Endodermal cell (in vitro differentiated cells): ENCODE measurements at regions not wholly inside any gene's neighbourhood (a gene's known extent, or its start where the extent isn't known, plus 50 kb on each side); places are given as distances from the start of the nearest gene placed in this dataset.

Experiments
- DNase-seq: peaks from one replicate; pipeline ENCODE4 v3.0.0-alpha.2; 2017
- H3K27ac ChIP-seq: 2 replicates; pipeline ENCODE4 v1.5.1; 2013; ENCODE audit warnings: mild to moderate bottlenecking, low read depth, low read length, moderate library complexity
- H3K27me3 ChIP-seq: 2 replicates; pipeline ENCODE4 v1.6.1; 2013; ENCODE audit warnings: mild to moderate bottlenecking, low read length, moderate library complexity; ENCODE audit not compliant: insufficient read depth, control insufficient read depth, poor library complexity, severe bottlenecking
- H3K36me3 ChIP-seq: 2 replicates; pipeline ENCODE4 v1.7.0; 2013; ENCODE audit warnings: mild to moderate bottlenecking, low read length, moderate library complexity; ENCODE audit not compliant: control insufficient read depth, insufficient read depth
- H3K4me1 ChIP-seq: one replicate; pipeline ENCODE4 v1.7.0; 2013; ENCODE audit warnings: low read length; ENCODE audit not compliant: control insufficient read depth, insufficient read depth
- H3K4me3 ChIP-seq: 2 replicates; pipeline ENCODE4 v1.5.1; 2013; ENCODE audit warnings: mild to moderate bottlenecking, low read length, moderate library complexity
- H3K9ac ChIP-seq: 2 replicates; pipeline ENCODE4 v1.6.1; 2013; ENCODE audit warnings: mild to moderate bottlenecking, low read length, moderate library complexity; ENCODE audit not compliant: poor library complexity, severe bottlenecking; ENCODE audit errors: extremely low read depth
- H3K9me3 ChIP-seq: 2 replicates; pipeline ENCODE4 v1.6.1; 2013; ENCODE audit warnings: mild to moderate bottlenecking, low read length, moderate library complexity; ENCODE audit not compliant: control insufficient read depth
- H3K27ac Mint-ChIP-seq: 2 replicates; pipeline ENCODE4 v1.8.0; 2020; ENCODE audit warnings: mixed read lengths
- H3K27me3 Mint-ChIP-seq: 2 replicates; pipeline ENCODE4 v1.8.0; 2021; ENCODE audit warnings: mild to moderate bottlenecking, mixed read lengths; ENCODE audit not compliant: insufficient read depth
- H3K36me3 Mint-ChIP-seq: 2 replicates; pipeline ENCODE4 v1.8.0; 2020; ENCODE audit warnings: low read depth, mixed read lengths
- H3K4me1 Mint-ChIP-seq: 2 replicates; pipeline ENCODE4 v1.8.0; 2020; ENCODE audit warnings: mixed read lengths
- H3K4me3 Mint-ChIP-seq: 2 replicates; pipeline ENCODE4 v1.8.0; 2020; ENCODE audit warnings: mild to moderate bottlenecking, moderate library complexity, mixed read lengths
- H3K9me3 Mint-ChIP-seq: 2 replicates; pipeline ENCODE4 v1.8.0; 2020; ENCODE audit warnings: mild to moderate bottlenecking, mixed read lengths
- WGBS, 2 experiments: methylation state at CpG; one replicate each; pipeline versions ENCODE4 v1.1.5 to v1.1.7; 2013; ENCODE audit warnings: missing lambda C conversion rate in 2 of 2, mixed read lengths in 1 of 2; ENCODE audit not compliant: insufficient coverage in 1 of 2, insufficient read length in 1 of 2; 5-methylcytosine and 5-hydroxymethylcytosine counted together
- TF ChIP-seq, protein P1 (sequence below): fragments of 200-600 bp; sonication (generic); conservative IDR thresholded peaks from 2 replicates; pipeline ENCODE4 v1.5.0; 2021; ENCODE audit warnings: antibody characterized with exemption, mild to moderate bottlenecking

DNA sequence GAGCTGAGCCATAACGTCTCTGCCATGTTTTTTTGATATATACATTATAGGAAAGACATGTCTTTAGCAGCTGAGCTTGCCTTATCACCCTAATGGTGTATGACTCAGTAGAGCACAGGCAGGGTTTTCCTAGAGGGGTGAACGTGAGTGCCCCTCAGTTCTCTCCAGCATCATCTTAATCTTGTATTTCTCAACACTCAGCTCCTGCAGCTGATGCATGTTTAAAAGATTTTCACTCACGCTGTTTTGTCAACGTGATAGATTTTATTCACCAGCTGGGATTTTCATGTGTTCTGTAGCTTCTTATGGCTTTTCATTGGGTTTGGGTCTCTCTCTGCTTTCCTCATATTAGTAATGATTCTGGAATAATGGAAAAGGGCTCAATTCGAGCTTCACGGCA is 186.0 kb upstream of the PMFBP1 start:
- Mint-ChIP-seq H3K36me3 (peaks cover 5% of the 10 kb centered on the region), H3K27ac (no peak overlapping the region), H3K9me3 (peaks cover 5% of the 10 kb centered on the region), H3K4me3 (no peak overlapping the region), H3K4me1 (no peaks in the 10 kb centered on the region), H3K27me3 (no peaks in the 10 kb centered on the region)
- Histone ChIP-seq H3K27ac (no peak overlapping the region), H3K27me3 (no peaks in the 10 kb centered on the region), H3K4me1 (no peaks in the 10 kb centered on the region), H3K9ac (no peak overlapping the region), H3K4me3 (no peak overlapping the region), H3K36me3 (no peaks in the 10 kb centered on the region), H3K9me3 (peaks cover 5% of the 10 kb centered on the region)
- 95 to 100% methylated on average over 1 to 6 of the region's 6 CpGs for WGBS, 2 experiments
- DNase-seq = no peak
- TF ChIP-seq, protein P1, sequence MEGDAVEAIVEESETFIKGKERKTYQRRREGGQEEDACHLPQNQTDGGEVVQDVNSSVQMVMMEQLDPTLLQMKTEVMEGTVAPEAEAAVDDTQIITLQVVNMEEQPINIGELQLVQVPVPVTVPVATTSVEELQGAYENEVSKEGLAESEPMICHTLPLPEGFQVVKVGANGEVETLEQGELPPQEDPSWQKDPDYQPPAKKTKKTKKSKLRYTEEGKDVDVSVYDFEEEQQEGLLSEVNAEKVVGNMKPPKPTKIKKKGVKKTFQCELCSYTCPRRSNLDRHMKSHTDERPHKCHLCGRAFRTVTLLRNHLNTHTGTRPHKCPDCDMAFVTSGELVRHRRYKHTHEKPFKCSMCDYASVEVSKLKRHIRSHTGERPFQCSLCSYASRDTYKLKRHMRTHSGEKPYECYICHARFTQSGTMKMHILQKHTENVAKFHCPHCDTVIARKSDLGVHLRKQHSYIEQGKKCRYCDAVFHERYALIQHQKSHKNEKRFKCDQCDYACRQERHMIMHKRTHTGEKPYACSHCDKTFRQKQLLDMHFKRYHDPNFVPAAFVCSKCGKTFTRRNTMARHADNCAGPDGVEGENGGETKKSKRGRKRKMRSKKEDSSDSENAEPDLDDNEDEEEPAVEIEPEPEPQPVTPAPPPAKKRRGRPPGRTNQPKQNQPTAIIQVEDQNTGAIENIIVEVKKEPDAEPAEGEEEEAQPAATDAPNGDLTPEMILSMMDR = no peak

- Mint-ChIP-seq H3K4me3 (no peak overlapping the region), H3K9me3 (peaks cover 5% of the 10 kb centered on the region), H3K36me3 (peaks cover 8% of the 10 kb centered on the region), H3K27me3 (no peaks in the 10 kb centered on the region), H3K27ac (no peak overlapping the region), H3K4me1 (no peaks in the 10 kb centered on the region)
- 93% methylated on average over 2 of the region's 2 CpGs; no CpG with 5 or more reads in 1 of the 2 experiments for WGBS, 2 experiments
- no peaks in the 10 kb centered on the region for H3K27me3 ChIP-seq
- H3K27ac ChIP-seq = no peak overlapping the region
- no peaks in the 10 kb centered on the region for H3K36me3 ChIP-seq
- TF ChIP-seq, protein P1 = no peak
- H3K4me3 ChIP-seq = no peak overlapping the region
- peaks cover 5% of the 10 kb centered on the region for H3K9me3 ChIP-seq
- DNase-seq = no peak
- no peaks in the 10 kb centered on the region for H3K4me1 ChIP-seq
- no peak overlapping the region for H3K9ac ChIP-seq
These were observed 183.6 kb upstream of the PMFBP1 start for GRCh38 chr16:72355561-72355960.

DNA sequence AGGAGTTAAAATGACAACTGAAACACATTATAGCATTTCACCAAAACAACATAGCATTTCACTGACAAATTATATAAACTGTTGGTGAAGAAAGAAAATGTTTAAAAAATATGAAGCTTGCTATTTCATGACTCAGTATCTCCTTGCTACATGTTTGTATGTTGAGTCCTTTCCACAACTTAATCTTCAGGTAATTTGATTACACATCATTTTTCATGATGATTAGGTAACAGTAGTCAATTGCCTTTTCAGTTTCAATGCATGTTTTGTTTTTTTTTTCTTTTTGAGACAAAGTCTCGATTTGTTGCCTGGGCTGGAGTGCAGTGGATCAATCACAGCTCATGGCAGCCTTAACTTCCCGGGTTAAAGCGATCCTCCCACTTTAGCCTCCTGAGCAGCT is 177.8 kb upstream of the PMFBP1 start:
- Histone ChIP-seq H3K9me3 (peaks cover 14% of the 10 kb centered on the region), H3K36me3 (peaks cover 8% of the 10 kb centered on the region), H3K4me1 (no peaks in the 10 kb centered on the region), H3K4me3 (no peak overlapping the region), H3K27me3 (no peaks in the 10 kb centered on the region), H3K9ac (no peak overlapping the region), H3K27ac (no peak overlapping the region)
- no peak for DNase-seq
- WGBS, 2 experiments = 94 to 96% methylated on average over 3 of the region's 3 CpGs
- Mint-ChIP-seq H3K36me3 (peaks cover 29% of the 10 kb centered on the region), H3K27me3 (no peaks in the 10 kb centered on the region), H3K27ac (no peak overlapping the region), H3K4me3 (no peak overlapping the region), H3K4me1 (no peaks in the 10 kb centered on the region), H3K9me3 (peaks cover 9% of the 10 kb centered on the region)
- TF ChIP-seq, protein P1 = no peak
